ENCODE measurements at regions not wholly inside any gene's neighbourhood (a gene's known extent, or its start where the extent isn't known, plus 50 kb on each side); places are given as distances from the start of the nearest gene placed in this dataset.

GRCh38 chr5:175261037-175261436, 182.9 kb downstream of the DRD1 start:
- no peaks in the 10 kb centered on the region for H3K36me3 Mint-ChIP-seq
- no peak for ATAC-seq
- peaks cover 5% of the 10 kb centered on the region for H3K9me3 Mint-ChIP-seq
- no peak for DNase-seq (ENCODE audit: low spot score)
- peaks cover 9 to 28% of the 10 kb centered on the region in 2 donors for H3K27me3 Mint-ChIP-seq
- H3K27ac Mint-ChIP-seq = no peak overlapping the region
- no peak overlapping the region for H3K4me3 Mint-ChIP-seq
- H3K4me1 Mint-ChIP-seq (ENCODE audit: low read depth in 2 of 2) = no peaks in the 10 kb centered on the region

- Mint-ChIP-seq H3K36me3 (no peaks in the 10 kb centered on the region), H3K9me3 (peaks cover 5% of the 10 kb centered on the region), H3K4me1 (ENCODE audit: low read depth in 2 of 2) (no peaks in the 10 kb centered on the region), H3K27ac (no peak overlapping the region), H3K27me3 (peaks cover 9 to 16% of the 10 kb centered on the region in 2 donors), H3K4me3 (no peak overlapping the region)
- peak in 1 of 2 donors; percentile 43 for ATAC-seq
- no peak for DNase-seq (ENCODE audit: low spot score)
These were observed 186.2 kb downstream of the DRD1 start for GRCh38 chr5:175257847-175258194.

GRCh38 chr5:175257128-175257846, 186.7 kb downstream of the DRD1 start:
- peaks cover 9 to 15% of the 10 kb centered on the region in 2 donors for H3K27me3 Mint-ChIP-seq
- H3K27ac Mint-ChIP-seq = no peak overlapping the region
- H3K4me1 Mint-ChIP-seq (ENCODE audit: low read depth in 2 of 2) = no peaks in the 10 kb centered on the region
- no peaks in the 10 kb centered on the region for H3K36me3 Mint-ChIP-seq
- DNase-seq (ENCODE audit: low spot score) (no peak), ATAC-seq (no peak)
- peaks cover 5% of the 10 kb centered on the region for H3K9me3 Mint-ChIP-seq
- no peak overlapping the region for H3K4me3 Mint-ChIP-seq

- H3K4me3 Mint-ChIP-seq = no peak overlapping the region
- H3K27me3 Mint-ChIP-seq = peaks cover 3 to 6% of the 10 kb centered on the region in 2 donors
- DNase-seq (ENCODE audit: low spot score) (no peak), ATAC-seq (no peak)
- H3K4me1 Mint-ChIP-seq (ENCODE audit: low read depth in 2 of 2) = no peaks in the 10 kb centered on the region
- no peaks in the 10 kb centered on the region for H3K9me3 Mint-ChIP-seq
- H3K36me3 Mint-ChIP-seq = no peaks in the 10 kb centered on the region
- H3K27ac Mint-ChIP-seq = no peak overlapping the region
These were observed 189.8 kb downstream of the DRD1 start for GRCh38 chr5:175254155-175254554.

- Mint-ChIP-seq H3K27ac (no peak overlapping the region), H3K4me1 (ENCODE audit: low read depth in 2 of 2) (no peaks in the 10 kb centered on the region), H3K4me3 (no peak overlapping the region), H3K27me3 (peaks cover 4 to 9% of the 10 kb centered on the region in 2 donors), H3K9me3 (no peaks in the 10 kb centered on the region), H3K36me3 (no peaks in the 10 kb centered on the region)
- no peak for ATAC-seq
- no peak for DNase-seq (ENCODE audit: low spot score)
These were observed 190.4 kb downstream of the DRD1 start for GRCh38 chr5:175253597-175253996.

GRCh38 chr5:175252234-175252805, 191.7 kb downstream of the DRD1 start:
- Mint-ChIP-seq H3K9me3 (no peaks in the 10 kb centered on the region), H3K4me1 (ENCODE audit: low read depth in 2 of 2) (no peaks in the 10 kb centered on the region), H3K4me3 (no peak overlapping the region), H3K27ac (no peak overlapping the region), H3K27me3 (peaks cover 4 to 17% of the 10 kb centered on the region in 2 donors), H3K36me3 (no peaks in the 10 kb centered on the region)
- DNase-seq (ENCODE audit: low spot score) (no peak), ATAC-seq (no peak)

GRCh38 chr5:175250426-175250825, 193.6 kb downstream of the DRD1 start:
- no peaks in the 10 kb centered on the region for H3K36me3 Mint-ChIP-seq
- H3K27ac Mint-ChIP-seq = no peak overlapping the region
- H3K9me3 Mint-ChIP-seq = no peaks in the 10 kb centered on the region
- DNase-seq (ENCODE audit: low spot score) (no peak), ATAC-seq (no peak)
- peaks cover 12 to 27% of the 10 kb centered on the region in 2 donors for H3K27me3 Mint-ChIP-seq
- no peak overlapping the region for H3K4me3 Mint-ChIP-seq
- H3K4me1 Mint-ChIP-seq (ENCODE audit: low read depth in 2 of 2) = no peaks in the 10 kb centered on the region

- ATAC-seq (no peak), DNase-seq (ENCODE audit: low spot score) (no peak)
- Mint-ChIP-seq H3K27ac (no peak overlapping the region), H3K4me1 (ENCODE audit: low read depth in 2 of 2) (no peaks in the 10 kb centered on the region), H3K9me3 (no peaks in the 10 kb centered on the region), H3K36me3 (no peaks in the 10 kb centered on the region), H3K27me3 (peaks cover 16 to 39% of the 10 kb centered on the region in 2 donors), H3K4me3 (no peak overlapping the region)
These were observed 195.5 kb downstream of the DRD1 start for GRCh38 chr5:175248416-175248905.

GRCh38 chr5:175246889-175247520, 197.0 kb downstream of the DRD1 start:
- Mint-ChIP-seq H3K4me3 (no peak overlapping the region), H3K4me1 (ENCODE audit: low read depth in 2 of 2) (no peaks in the 10 kb centered on the region), H3K27ac (no peak overlapping the region), H3K9me3 (no peaks in the 10 kb centered on the region), H3K36me3 (no peaks in the 10 kb centered on the region), H3K27me3 (peaks cover 16 to 44% of the 10 kb centered on the region in 2 donors)
- no peak for DNase-seq (ENCODE audit: low spot score)
- ATAC-seq = no peak

- Mint-ChIP-seq H3K4me1 (ENCODE audit: low read depth in 2 of 2) (no peaks in the 10 kb centered on the region), H3K9me3 (no peaks in the 10 kb centered on the region), H3K4me3 (peak overlapping the region; percentile 3), H3K27ac (no peak overlapping the region), H3K36me3 (no peaks in the 10 kb centered on the region), H3K27me3 (peaks cover 16 to 49% of the 10 kb centered on the region in 2 donors)
- no peak for DNase-seq (ENCODE audit: low spot score)
- peak in 1 of 2 donors; percentile 69 for ATAC-seq
These were observed 197.6 kb downstream of the DRD1 start for GRCh38 chr5:175246242-175246888.

- Mint-ChIP-seq H3K9me3 (no peaks in the 10 kb centered on the region), H3K27me3 (peaks cover 16 to 56% of the 10 kb centered on the region in 2 donors), H3K36me3 (no peaks in the 10 kb centered on the region), H3K4me1 (ENCODE audit: low read depth in 2 of 2) (no peaks in the 10 kb centered on the region), H3K27ac (no peak overlapping the region), H3K4me3 (no peak overlapping the region)
- no peak for DNase-seq (ENCODE audit: low spot score)
- ATAC-seq = no peak
These were observed 200.5 kb downstream of the DRD1 start for GRCh38 chr5:175243441-175243840.

GRCh38 chr5:175242207-175242606, 201.8 kb downstream of the DRD1 start:
- Mint-ChIP-seq H3K27ac (no peak overlapping the region), H3K27me3 (peaks cover 16 to 49% of the 10 kb centered on the region in 2 donors), H3K9me3 (no peaks in the 10 kb centered on the region), H3K4me1 (ENCODE audit: low read depth in 2 of 2) (no peaks in the 10 kb centered on the region), H3K36me3 (no peaks in the 10 kb centered on the region), H3K4me3 (no peak overlapping the region)
- DNase-seq (ENCODE audit: low spot score) (no peak), ATAC-seq (no peak)

- Mint-ChIP-seq H3K27ac (no peak overlapping the region), H3K4me1 (ENCODE audit: low read depth in 2 of 2) (no peaks in the 10 kb centered on the region), H3K9me3 (no peaks in the 10 kb centered on the region)
These were observed 205.7 kb downstream of the DRD1 start for GRCh38 chr5:175238326-175238725.

GRCh38 chr5:175236176-175236575, 207.8 kb downstream of the DRD1 start:
- DNase-seq (ENCODE audit: low spot score) = no peak
- Mint-ChIP-seq H3K27ac (no peak overlapping the region), H3K4me1 (ENCODE audit: low read depth in 2 of 2) (no peaks in the 10 kb centered on the region), H3K9me3 (no peaks in the 10 kb centered on the region), H3K27me3 (peaks cover 10 to 46% of the 10 kb centered on the region in 2 donors), H3K4me3 (no peak overlapping the region), H3K36me3 (no peaks in the 10 kb centered on the region)
- ATAC-seq = no peak

More at GRCh38 chr5:175238326-175238725, 205.7 kb downstream of the DRD1 start:
- no peaks in the 10 kb centered on the region for H3K36me3 Mint-ChIP-seq
- DNase-seq (ENCODE audit: low spot score) = no peak
- no peak for ATAC-seq
- H3K4me3 Mint-ChIP-seq = no peak overlapping the region
- H3K27me3 Mint-ChIP-seq = peaks cover 10 to 43% of the 10 kb centered on the region in 2 donors

Measured in natural killer cell treated with Interleukin-12 subunit alpha and Interleukin-12 subunit beta and Interleukin-15 and Interleukin-18, amount 100 ng/mL, for 72 hours (primary cell).